A172 (cell line): ENCODE measurements at regions not wholly inside any gene's neighbourhood (a gene's known extent, or its start where the extent isn't known, plus 50 kb on each side); places are given as distances from the start of the nearest gene placed in this dataset.

Experiments
- DNase-seq: peaks from one replicate; pipeline ENCODE4 v3.0.0-alpha.2; 2015; ENCODE audit warnings: low spot score

- no peak for DNase-seq
These were observed 392.2 kb downstream of the ETS1 start for GRCh38 chr11:128195057-128195751.

- DNase-seq, result no peak
These were observed 393.1 kb downstream of the ETS1 start for GRCh38 chr11:128194216-128194615.

- DNase-seq, result no peak
These were observed 393.7 kb downstream of the ETS1 start for GRCh38 chr11:128193615-128194014.

- no peak for DNase-seq
These were observed 397.0 kb downstream of the ETS1 start for GRCh38 chr11:128190312-128190711.

GRCh38 chr11:128189823-128190222 is 397.5 kb downstream of the ETS1 start:
- DNase-seq, result no peak

GRCh38 chr11:128188346-128189004 is 398.9 kb downstream of the ETS1 start:
- no peak for DNase-seq

- no peak for DNase-seq
These were observed 399.5 kb downstream of the ETS1 start for GRCh38 chr11:128187835-128188234.

- DNase-seq, result peak; percentile 52
These were observed 400.0 kb downstream of the ETS1 start for GRCh38 chr11:128187377-128187776.

- DNase-seq, result no peak
These were observed 402.4 kb downstream of the ETS1 start for GRCh38 chr11:128184981-128185380.

- DNase-seq, result peak; percentile 8
These were observed 404.5 kb downstream of the ETS1 start for GRCh38 chr11:128182844-128183243.

GRCh38 chr11:128181984-128182383 is 405.4 kb downstream of the ETS1 start:
- DNase-seq, result no peak

GRCh38 chr11:128181088-128181480 is 406.3 kb downstream of the ETS1 start:
- DNase-seq, result peak; percentile 21

- peak; percentile 91 for DNase-seq
These were observed 406.8 kb downstream of the ETS1 start for GRCh38 chr11:128180441-128181087.

- DNase-seq, result no peak
These were observed 407.8 kb downstream of the ETS1 start for GRCh38 chr11:128179512-128179911.

GRCh38 chr11:128179039-128179438 is 408.3 kb downstream of the ETS1 start:
- no peak for DNase-seq

GRCh38 chr11:128174465-128175291 is 412.7 kb downstream of the ETS1 start:
- peak; percentile 64 for DNase-seq

GRCh38 chr11:128172046-128172878 is 415.1 kb downstream of the ETS1 start:
- peak; percentile 75 for DNase-seq

- peak; percentile 23 for DNase-seq
These were observed 415.9 kb downstream of the ETS1 start for GRCh38 chr11:128171506-128171905.

GRCh38 chr11:128165572-128165971 is 421.8 kb downstream of the ETS1 start:
- DNase-seq, result no peak

- no peak for DNase-seq
These were observed 423.1 kb downstream of the ETS1 start for GRCh38 chr11:128164080-128164741.

- DNase-seq, result no peak
These were observed 425.4 kb downstream of the ETS1 start for GRCh38 chr11:128161994-128162393.
